SJSA1 (cell line): ENCODE measurements at regions not wholly inside any gene's neighbourhood (a gene's known extent, or its start where the extent isn't known, plus 50 kb on each side); places are given as distances from the start of the nearest gene placed in this dataset.

ENCODE experiments used
- DNase-seq, 2 experiments: peaks; one replicate each; pipeline ENCODE4 v3.0.0-alpha.2; 2015 to 2020; ENCODE audit warnings: low spot score in 2 of 2, low read depth in 1 of 2
- H3K27ac ChIP-seq: fragments of 250-450 bp; sonication (Bioruptor Pico); 2 replicates; pipeline ENCODE4 v1.5.1; 2020; ENCODE audit warnings: mild to moderate bottlenecking, moderate library complexity
- H3K27me3 ChIP-seq: fragments of 250-450 bp; sonication (Bioruptor Pico); replicated peaks from 2 replicates; pipeline ENCODE4 v1.5.1; 2020; ENCODE audit warnings: mild to moderate bottlenecking, moderate library complexity
- H3K36me3 ChIP-seq: fragments of 250-450 bp; sonication (Bioruptor Pico); 2 replicates; pipeline ENCODE4 v1.5.1; 2020; ENCODE audit warnings: mild to moderate bottlenecking
- H3K4me1 ChIP-seq: fragments of 250-450 bp; sonication (Bioruptor Pico); replicated peaks from 2 replicates; pipeline ENCODE4 v1.6.1; 2021; ENCODE audit warnings: mild to moderate bottlenecking
- H3K4me3 ChIP-seq: fragments of 250-450 bp; sonication (Bioruptor Pico); 2 replicates; pipeline ENCODE4 v1.5.1; 2020; ENCODE audit warnings: mild to moderate bottlenecking
- H3K9me3 ChIP-seq: fragments of 250-450 bp; sonication (Bioruptor Pico); replicated peaks from 2 replicates; pipeline ENCODE4 v1.5.1; 2020; ENCODE audit warnings: mild to moderate bottlenecking

- Histone ChIP-seq H3K27me3 (peaks cover 5% of the 10 kb centered on the region), H3K36me3 (no peaks in the 10 kb centered on the region), H3K4me3 (no peak overlapping the region), H3K9me3 (peaks cover 2% of the 10 kb centered on the region; the same call in 1 of the 2 replicates), H3K27ac (no peak overlapping the region), H3K4me1 (no peaks in the 10 kb centered on the region)
- DNase-seq = no peak
Measured at GRCh38 chr1:34642679-34643078, 112.2 kb upstream of the GJB5 start.

DNA sequence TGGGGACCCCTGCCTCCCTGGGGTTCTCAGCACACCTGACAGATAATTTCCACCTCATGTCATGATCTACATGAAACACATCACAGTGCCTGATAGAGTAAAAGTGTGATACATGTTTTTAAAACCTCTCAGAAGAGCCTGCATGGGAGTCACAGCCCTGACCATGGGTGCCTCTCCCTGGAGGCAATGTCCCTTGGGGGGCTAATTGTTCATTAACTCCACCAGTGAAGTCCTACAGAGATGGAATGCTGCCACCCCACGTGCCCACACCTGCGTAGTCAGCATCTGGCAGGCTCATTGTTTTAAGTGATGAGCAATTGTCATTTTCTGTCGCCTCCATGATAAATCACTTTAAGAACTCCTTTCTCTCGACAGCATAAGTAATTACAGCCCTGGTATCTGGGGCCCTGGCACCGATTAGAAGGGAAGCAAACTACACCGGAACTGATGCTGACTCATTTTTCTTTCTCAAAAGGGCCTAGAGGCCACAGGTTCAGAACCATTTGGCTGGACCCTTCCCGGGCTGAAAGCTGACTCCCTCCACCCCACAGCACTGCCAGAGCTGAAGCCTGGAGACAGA is 109.6 kb upstream of the GJB5 start:
- peaks cover 17% of the 10 kb centered on the region for H3K27me3 ChIP-seq
- no peaks in the 10 kb centered on the region for H3K4me1 ChIP-seq
- H3K9me3 ChIP-seq = no peaks in the 10 kb centered on the region
- DNase-seq = no peak
- H3K27ac ChIP-seq = no peak overlapping the region
- H3K4me3 ChIP-seq = no peak overlapping the region
- H3K36me3 ChIP-seq = no peaks in the 10 kb centered on the region

GRCh38 chr1:34645919-34646318 is 108.9 kb upstream of the GJB5 start:
- H3K4me1 ChIP-seq = no peaks in the 10 kb centered on the region
- H3K27ac ChIP-seq = no peak overlapping the region
- H3K27me3 ChIP-seq = peaks cover 17% of the 10 kb centered on the region
- no peaks in the 10 kb centered on the region for H3K9me3 ChIP-seq
- no peak for DNase-seq
- H3K4me3 ChIP-seq = no peak overlapping the region
- H3K36me3 ChIP-seq = no peaks in the 10 kb centered on the region

GRCh38 chr1:34648501-34648900 is 106.3 kb upstream of the GJB5 start:
- H3K36me3 ChIP-seq = no peaks in the 10 kb centered on the region
- H3K4me1 ChIP-seq = no peaks in the 10 kb centered on the region
- H3K27ac ChIP-seq = no peak overlapping the region

DNA sequence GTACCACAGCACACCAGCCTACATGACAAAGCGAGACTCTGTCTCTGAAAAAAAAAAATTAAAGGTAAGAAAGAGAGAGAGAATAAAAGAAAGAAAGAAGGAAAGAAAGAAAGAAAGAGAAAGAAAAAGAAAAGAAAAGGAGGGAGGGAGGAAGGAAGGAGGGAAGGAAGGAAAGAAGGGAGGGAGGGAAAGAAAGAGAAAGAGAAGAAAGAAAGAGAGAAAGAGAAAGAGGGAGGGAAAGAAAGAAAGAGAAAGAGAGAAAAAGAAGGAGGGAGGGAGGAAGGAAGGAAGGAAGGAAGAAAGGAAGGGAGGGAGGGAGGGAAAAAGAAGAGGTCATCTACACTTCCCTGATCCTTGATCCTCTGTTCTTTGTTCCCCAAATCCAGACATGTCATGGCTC is 104.8 kb upstream of the GJB5 start:
- H3K9me3 ChIP-seq = no peaks in the 10 kb centered on the region
- no peak overlapping the region for H3K27ac ChIP-seq
- no peaks in the 10 kb centered on the region for H3K4me1 ChIP-seq
- no peak for DNase-seq
- peaks cover 12% of the 10 kb centered on the region; the same call in 1 of the 2 replicates for H3K27me3 ChIP-seq
- H3K36me3 ChIP-seq = no peaks in the 10 kb centered on the region
- H3K4me3 ChIP-seq = no peak overlapping the region

More at GRCh38 chr1:34648501-34648900, 106.3 kb upstream of the GJB5 start:
- DNase-seq = no peak
- Histone ChIP-seq H3K27me3 (peaks cover 17% of the 10 kb centered on the region; the same call in 1 of the 2 replicates), H3K4me3 (no peak overlapping the region), H3K9me3 (no peaks in the 10 kb centered on the region)

DNA sequence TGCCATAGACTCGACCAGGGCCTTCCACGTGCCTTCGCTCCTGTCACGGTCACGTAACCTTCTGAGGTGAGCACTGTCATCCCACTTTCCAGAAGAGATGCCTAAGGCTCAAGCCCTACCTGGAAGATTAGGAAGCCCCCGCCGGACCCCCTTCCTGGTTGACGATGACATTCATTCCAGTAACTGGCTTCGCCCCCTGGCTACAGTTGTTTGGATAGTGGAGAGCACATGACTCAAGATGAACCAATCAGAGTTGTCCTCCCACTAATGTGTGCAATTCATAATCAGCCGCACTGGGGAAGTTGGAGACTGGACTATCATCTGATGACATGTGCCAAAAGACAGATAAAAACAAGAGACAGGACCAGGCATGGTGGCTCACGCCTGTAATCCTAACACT is 104.0 kb upstream of the GJB5 start:
- H3K27me3 ChIP-seq = peaks cover 12% of the 10 kb centered on the region; the same call in 1 of the 2 replicates
- DNase-seq = no peak
- H3K36me3 ChIP-seq = no peaks in the 10 kb centered on the region
- no peaks in the 10 kb centered on the region for H3K4me1 ChIP-seq
- no peak overlapping the region for H3K4me3 ChIP-seq
- no peaks in the 10 kb centered on the region for H3K9me3 ChIP-seq
- H3K27ac ChIP-seq = no peak overlapping the region

- Histone ChIP-seq H3K27ac (no peak overlapping the region), H3K4me1 (no peaks in the 10 kb centered on the region)
Measured at GRCh38 chr1:34653110-34653509, 101.7 kb upstream of the GJB5 start.

DNA sequence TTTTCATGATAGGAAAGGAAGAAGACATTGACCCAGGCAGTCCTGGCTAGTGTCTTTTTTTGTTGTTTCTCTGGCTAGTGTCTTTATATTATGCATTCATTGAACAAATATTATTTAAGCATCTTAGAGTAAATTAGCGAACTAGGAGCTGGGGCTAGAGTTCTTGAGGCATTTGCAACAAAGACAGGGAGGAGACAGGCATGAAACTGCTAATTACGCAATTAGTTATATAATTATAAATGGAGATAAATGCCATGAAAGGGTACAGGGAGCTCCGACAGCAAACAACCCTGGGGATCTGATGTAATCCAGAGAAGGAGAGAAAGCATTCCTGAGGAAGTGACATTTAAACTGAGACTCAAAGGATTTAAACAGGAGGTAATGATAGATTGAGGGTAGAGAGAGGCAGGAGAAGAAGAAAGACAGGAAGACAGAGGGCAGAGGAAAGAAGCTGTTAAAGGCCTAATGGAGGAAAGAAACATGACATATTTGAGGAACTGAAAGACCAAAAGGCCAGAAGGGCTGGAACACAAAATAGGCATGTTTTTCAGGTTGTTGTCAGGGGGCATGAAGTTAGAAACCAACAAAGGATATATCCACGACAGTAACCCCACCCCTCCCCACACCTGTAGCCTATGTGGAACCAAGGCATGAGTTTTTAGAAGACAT is 99.5 kb upstream of the GJB5 start:
- Histone ChIP-seq H3K27me3 (peaks cover 9% of the 10 kb centered on the region), H3K9me3 (no peaks in the 10 kb centered on the region), H3K4me3 (no peak overlapping the region), H3K4me1 (no peaks in the 10 kb centered on the region), H3K27ac (no peak overlapping the region), H3K36me3 (no peaks in the 10 kb centered on the region)
- no peak for DNase-seq

More at GRCh38 chr1:34653110-34653509, 101.7 kb upstream of the GJB5 start:
- no peaks in the 10 kb centered on the region for H3K9me3 ChIP-seq
- H3K27me3 ChIP-seq = peaks cover 18% of the 10 kb centered on the region
- no peaks in the 10 kb centered on the region for H3K36me3 ChIP-seq
- no peak for DNase-seq
- no peak overlapping the region for H3K4me3 ChIP-seq

DNA sequence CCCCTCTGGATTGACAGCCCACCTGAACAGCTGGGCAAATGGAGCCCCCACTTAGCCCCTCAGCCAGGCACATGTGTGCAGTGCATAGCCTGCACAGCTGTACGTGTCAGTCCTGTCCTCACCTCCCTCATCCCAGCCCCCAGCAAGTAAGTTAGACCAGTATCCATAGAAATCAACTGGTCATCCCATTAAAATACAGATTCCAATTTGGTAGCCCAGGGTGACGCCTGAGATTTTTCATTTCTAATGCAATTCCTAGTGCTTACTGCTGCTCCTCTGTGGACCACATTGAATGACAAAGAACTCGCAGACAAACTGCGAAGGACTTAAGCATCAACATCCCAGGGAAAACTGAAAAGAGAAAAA is 99.0 kb upstream of the GJB5 start:
- H3K36me3 ChIP-seq = no peaks in the 10 kb centered on the region
- no peak overlapping the region for H3K4me3 ChIP-seq
- no peak overlapping the region for H3K27ac ChIP-seq
- no peak for DNase-seq
- H3K27me3 ChIP-seq = peaks cover 9% of the 10 kb centered on the region
- no peaks in the 10 kb centered on the region for H3K4me1 ChIP-seq
- no peaks in the 10 kb centered on the region for H3K9me3 ChIP-seq

GRCh38 chr1:34656299-34656698 is 98.5 kb upstream of the GJB5 start:
- no peak overlapping the region for H3K4me3 ChIP-seq
- H3K9me3 ChIP-seq = no peaks in the 10 kb centered on the region
- H3K4me1 ChIP-seq = no peaks in the 10 kb centered on the region
- no peaks in the 10 kb centered on the region for H3K36me3 ChIP-seq
- H3K27ac ChIP-seq = no peak overlapping the region
- DNase-seq = no peak
- H3K27me3 ChIP-seq = peaks cover 9% of the 10 kb centered on the region

DNA sequence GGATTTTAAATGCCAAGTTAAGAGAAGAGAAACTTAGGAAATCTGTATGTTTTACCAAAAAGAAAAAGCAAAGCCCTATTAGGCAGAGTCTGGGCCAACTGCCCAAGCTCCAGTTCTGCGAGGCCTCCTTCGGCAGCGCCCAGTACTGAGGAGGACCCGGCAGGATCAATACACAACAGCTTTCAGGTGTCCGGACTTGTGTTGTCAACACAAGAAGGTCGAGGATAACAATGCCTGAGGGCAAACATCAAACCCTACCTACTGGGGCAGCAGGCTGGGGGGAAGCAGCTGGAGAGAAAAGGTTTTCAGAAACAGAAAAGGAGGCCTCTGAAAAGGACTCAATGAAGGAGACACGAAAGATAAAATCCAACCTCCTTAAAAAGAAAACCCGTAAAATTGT is 98.1 kb upstream of the GJB5 start:
- no peak for DNase-seq
- no peaks in the 10 kb centered on the region for H3K9me3 ChIP-seq
- H3K4me1 ChIP-seq = no peaks in the 10 kb centered on the region

GRCh38 chr1:34657266-34657665 is 97.6 kb upstream of the GJB5 start:
- Histone ChIP-seq H3K4me3 (no peak overlapping the region), H3K27me3 (peaks cover 9% of the 10 kb centered on the region), H3K36me3 (no peaks in the 10 kb centered on the region), H3K9me3 (no peaks in the 10 kb centered on the region), H3K4me1 (no peaks in the 10 kb centered on the region), H3K27ac (no peak overlapping the region)
- no peak for DNase-seq

More for the DNA sequence above, 98.1 kb upstream of the GJB5 start:
- Histone ChIP-seq H3K36me3 (no peaks in the 10 kb centered on the region), H3K27me3 (peaks cover 9% of the 10 kb centered on the region), H3K27ac (no peak overlapping the region), H3K4me3 (no peak overlapping the region)

GRCh38 chr1:34657849-34658248 is 97.0 kb upstream of the GJB5 start:
- peaks cover 9% of the 10 kb centered on the region for H3K27me3 ChIP-seq
- no peaks in the 10 kb centered on the region for H3K36me3 ChIP-seq
- no peak for DNase-seq
- no peak overlapping the region for H3K4me3 ChIP-seq
- no peaks in the 10 kb centered on the region for H3K4me1 ChIP-seq
- no peak overlapping the region for H3K27ac ChIP-seq
- no peaks in the 10 kb centered on the region for H3K9me3 ChIP-seq

GRCh38 chr1:34663031-34663430 is 91.8 kb upstream of the GJB5 start:
- no peaks in the 10 kb centered on the region; the same call in 1 of the 2 replicates for H3K27me3 ChIP-seq
- no peaks in the 10 kb centered on the region for H3K9me3 ChIP-seq
- no peak overlapping the region for H3K4me3 ChIP-seq
- no peaks in the 10 kb centered on the region for H3K4me1 ChIP-seq
- H3K36me3 ChIP-seq = no peaks in the 10 kb centered on the region
- no peak for DNase-seq
- H3K27ac ChIP-seq = no peak overlapping the region
